ENCODE measurements at regions not wholly inside any gene's neighbourhood (a gene's known extent, or its start where the extent isn't known, plus 50 kb on each side); places are given as distances from the start of the nearest gene placed in this dataset.

DNA sequence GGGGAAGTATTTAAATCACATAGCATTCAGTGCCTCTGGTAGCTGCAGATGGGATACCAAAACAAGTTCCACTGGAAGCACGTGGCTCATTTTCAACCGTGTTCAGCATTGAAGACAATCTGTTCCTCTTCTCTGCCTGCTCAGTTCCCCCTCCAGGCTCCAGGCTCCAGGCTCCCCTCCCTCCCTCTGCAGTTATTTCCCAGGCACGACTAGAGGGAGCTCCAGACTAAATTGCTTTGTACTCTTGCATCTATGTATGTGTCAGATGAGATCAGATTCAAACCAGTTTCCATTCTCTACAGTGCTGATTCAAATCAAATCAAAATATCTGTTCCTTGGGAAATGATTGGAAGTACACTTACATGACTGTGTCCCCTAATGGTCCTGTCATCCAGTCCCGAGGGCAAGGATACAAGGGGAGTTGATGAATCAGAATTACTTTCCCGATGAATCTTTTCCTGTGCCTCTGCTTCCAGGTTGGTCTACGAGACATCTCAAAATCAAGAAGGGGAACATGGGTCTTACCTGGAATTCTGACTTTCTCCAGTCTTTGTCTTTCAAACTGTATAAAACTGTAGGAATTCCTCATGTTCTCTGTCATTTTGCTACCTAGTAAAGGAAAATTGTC lies 600.5 kb downstream of the EDEM1 start (continued):
- TF ChIP-seq, protein P1, sequence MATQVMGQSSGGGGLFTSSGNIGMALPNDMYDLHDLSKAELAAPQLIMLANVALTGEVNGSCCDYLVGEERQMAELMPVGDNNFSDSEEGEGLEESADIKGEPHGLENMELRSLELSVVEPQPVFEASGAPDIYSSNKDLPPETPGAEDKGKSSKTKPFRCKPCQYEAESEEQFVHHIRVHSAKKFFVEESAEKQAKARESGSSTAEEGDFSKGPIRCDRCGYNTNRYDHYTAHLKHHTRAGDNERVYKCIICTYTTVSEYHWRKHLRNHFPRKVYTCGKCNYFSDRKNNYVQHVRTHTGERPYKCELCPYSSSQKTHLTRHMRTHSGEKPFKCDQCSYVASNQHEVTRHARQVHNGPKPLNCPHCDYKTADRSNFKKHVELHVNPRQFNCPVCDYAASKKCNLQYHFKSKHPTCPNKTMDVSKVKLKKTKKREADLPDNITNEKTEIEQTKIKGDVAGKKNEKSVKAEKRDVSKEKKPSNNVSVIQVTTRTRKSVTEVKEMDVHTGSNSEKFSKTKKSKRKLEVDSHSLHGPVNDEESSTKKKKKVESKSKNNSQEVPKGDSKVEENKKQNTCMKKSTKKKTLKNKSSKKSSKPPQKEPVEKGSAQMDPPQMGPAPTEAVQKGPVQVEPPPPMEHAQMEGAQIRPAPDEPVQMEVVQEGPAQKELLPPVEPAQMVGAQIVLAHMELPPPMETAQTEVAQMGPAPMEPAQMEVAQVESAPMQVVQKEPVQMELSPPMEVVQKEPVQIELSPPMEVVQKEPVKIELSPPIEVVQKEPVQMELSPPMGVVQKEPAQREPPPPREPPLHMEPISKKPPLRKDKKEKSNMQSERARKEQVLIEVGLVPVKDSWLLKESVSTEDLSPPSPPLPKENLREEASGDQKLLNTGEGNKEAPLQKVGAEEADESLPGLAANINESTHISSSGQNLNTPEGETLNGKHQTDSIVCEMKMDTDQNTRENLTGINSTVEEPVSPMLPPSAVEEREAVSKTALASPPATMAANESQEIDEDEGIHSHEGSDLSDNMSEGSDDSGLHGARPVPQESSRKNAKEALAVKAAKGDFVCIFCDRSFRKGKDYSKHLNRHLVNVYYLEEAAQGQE (IDR thresholded peaks at IDR 0.05; ENCODE audit: borderline replicate concordance) = peak; percentile 19; the same call in 1 of the 2 replicates
- TF ChIP-seq, protein P1 (CRISPR knock-in tag; IDR thresholded peaks at IDR 0.05; ENCODE audit: low read depth) = no peak
- no peak for TF ChIP-seq HNRNPUL1 (IDR thresholded peaks at IDR 0.05; ENCODE audit: low read length)
